SKM-1 treated with dmso at 0.1 percent for 144 hours (cell line): ENCODE measurements at regions not wholly inside any gene's neighbourhood (a gene's known extent, or its start where the extent isn't known, plus 50 kb on each side); places are given as distances from the start of the nearest gene placed in this dataset.
"Not testable (repeated sequence)": the region's sequence is repeated elsewhere in the genome, so short reads cannot be mapped to it uniquely, and the experiment has no call there.

Source experiments
- DNase-seq: peaks from one replicate; lab custom pipeline; 2025; ENCODE audit not compliant: unreplicated experiment; lab: John Stamatoyannopoulos, UW

DNA sequence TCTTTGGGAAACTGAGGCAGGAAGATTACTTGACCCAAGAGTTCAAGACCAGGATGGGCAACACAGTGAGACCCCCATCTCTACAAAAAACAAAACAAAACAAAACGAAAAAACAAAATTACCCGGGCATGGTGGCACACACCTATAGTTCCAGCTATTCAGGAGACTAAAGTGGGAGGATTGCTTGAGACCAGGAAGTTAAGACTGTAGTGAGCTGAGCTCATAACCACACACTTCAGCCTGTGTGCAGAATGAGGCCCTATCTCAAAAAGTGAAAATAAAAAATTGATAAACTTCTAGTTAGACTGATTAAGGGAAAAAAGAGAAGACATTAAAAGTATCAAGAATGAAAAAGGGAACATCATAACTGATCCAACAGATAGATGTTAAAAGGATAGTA, 154.0 kb downstream of the RHOU start:
- DNase-seq: no peak

DNA sequence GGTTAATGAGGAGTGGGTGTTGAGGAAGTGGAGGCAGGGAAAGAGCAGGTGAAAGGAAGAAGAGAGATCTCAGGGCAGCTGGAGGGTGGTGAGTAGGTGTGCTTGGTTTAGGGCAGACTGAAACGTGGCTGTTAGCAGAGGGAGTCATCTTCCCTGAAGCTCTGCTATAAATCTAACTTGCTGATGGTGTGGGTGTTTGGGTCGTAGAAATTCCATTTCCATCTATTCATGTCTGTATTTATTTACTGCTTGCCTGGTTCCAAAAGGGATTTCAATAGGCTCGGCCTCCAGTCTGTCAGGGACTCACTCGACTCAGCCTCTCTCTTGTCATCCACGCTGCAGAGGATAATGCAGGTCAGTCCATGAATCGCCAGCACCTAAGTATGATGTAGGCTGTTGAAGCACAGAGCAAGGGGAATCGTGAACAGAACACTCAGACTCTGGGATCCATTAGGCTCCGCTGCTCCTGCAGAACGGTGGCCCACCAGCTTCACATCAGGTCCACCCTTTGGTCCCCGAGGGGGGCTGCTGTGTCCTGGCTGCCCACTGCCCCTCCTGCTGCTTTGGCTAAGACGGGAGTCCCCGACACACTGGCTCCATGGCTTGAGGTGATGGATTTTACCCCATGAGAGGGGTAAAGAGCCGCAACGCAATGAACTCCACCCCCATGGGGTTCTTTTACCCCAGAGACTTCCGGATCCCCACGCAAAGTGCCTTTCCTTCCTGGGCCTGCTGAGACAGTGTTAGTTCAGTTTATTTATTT, 156.2 kb downstream of the RHOU start:
- DNase-seq: no peak

DNA sequence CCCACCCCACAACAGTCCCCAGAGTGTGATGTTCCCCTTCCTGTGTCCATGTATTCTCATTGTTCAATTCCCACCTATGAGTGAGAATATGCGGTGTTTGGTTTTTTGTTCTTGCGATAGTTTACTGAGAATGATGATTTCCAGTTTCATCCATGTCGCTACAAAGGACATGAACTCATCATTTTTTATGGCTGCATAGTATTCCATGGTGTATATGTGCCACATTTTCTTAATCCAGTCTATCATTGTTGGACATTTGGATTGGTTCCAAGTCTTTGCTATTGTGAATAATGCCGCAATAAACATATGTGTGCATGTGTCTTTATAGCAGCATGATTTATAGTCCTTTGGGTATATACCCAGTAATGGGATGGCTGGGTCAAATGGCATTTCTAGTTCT, 156.9 kb downstream of the RHOU start:
- not testable (repeated sequence) for DNase-seq

DNA sequence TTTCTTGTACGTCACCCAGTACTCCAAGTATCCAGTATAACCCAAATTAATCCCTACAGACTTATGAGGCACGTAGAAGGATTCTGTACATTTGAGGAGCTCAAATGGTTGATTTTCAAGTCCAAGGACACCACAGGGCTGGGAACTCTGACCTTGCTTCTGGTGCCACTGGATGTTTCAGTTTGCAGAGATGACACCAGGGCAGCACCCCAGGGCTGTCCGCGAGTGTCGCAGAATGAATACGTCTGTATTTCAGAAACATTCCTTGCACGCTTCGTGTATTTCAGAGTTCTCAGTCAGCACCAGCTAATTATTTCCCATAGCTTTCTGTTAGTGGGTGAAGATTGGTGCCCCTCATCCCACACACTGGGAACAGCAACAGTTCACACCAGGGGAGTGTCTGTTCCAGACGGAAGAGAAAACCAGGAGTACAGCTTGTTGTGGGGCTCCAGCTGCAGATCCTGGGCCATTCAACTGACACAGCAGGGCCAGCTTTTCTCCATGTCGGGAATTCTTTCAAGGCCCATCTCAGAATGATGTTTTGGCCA, 159.2 kb downstream of the RHOU start:
- no peak for DNase-seq

DNA sequence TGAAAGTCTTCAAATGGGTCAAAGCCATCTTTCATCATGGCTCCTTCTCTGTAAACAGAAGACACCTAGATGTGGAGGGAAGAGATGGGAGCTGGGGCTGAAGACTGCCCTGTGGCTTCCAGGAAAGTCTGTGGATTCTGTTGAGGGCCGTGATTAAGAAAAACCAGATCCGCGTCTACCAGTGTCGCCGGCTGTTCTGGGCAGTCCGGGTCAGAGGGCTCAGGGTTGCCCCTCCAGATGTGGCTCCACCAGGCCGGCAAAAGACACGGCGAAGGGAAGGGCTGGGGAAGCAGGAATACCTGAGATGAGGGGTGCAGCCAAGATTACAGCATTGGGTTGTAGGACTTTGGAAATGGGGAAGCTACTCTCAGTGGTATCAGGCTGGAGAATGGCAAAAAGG, 162.6 kb downstream of the RHOU start:
- no peak for DNase-seq

DNA sequence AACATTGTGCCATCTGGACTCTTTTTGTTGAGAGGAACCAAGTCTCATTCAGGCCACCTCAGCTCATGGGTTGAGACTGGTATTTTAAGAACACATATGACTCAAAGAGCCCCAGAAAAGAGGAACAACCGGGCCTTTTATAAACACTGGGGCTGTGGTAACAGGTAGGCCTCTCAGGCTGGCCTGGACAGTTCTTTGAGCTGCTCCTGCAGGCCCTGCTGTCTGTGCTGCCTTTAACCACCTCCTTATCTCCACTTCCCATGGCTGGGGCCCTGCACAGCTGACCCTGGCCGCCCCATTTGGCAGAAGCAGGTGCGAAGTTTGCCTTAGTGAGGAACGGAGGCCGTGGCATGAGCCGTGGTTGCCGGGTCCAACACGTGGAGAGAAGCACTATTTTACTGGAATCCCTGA, 163.3 kb downstream of the RHOU start:
- peak; percentile 99 for DNase-seq

DNA sequence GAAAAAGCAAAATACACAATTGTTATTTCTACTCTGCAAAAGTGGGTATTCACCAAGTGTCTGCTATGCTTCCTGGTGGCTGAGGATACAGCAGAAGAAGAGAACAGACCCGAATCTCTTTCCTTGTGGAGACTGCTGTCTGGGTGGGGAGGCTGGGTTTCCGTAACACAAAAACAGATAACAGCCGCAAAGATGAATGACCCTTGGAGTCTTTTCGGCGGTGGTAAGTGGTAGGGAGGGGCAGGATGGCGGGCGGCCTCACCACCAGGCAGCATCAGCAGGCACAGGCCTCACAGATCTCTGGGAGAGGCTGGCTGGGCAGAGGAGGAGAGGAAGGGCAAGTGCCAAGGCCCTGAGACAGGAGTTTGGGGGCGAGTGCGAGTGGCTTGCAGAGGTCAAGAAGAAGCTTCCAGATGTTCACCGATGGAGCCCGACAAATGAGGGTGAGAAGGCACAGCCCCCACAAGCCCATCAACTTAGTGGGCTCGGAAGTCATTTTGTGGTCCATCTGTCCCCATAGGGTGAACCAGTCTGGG, 164.2 kb downstream of the RHOU start:
- DNase-seq: no peak

DNA sequence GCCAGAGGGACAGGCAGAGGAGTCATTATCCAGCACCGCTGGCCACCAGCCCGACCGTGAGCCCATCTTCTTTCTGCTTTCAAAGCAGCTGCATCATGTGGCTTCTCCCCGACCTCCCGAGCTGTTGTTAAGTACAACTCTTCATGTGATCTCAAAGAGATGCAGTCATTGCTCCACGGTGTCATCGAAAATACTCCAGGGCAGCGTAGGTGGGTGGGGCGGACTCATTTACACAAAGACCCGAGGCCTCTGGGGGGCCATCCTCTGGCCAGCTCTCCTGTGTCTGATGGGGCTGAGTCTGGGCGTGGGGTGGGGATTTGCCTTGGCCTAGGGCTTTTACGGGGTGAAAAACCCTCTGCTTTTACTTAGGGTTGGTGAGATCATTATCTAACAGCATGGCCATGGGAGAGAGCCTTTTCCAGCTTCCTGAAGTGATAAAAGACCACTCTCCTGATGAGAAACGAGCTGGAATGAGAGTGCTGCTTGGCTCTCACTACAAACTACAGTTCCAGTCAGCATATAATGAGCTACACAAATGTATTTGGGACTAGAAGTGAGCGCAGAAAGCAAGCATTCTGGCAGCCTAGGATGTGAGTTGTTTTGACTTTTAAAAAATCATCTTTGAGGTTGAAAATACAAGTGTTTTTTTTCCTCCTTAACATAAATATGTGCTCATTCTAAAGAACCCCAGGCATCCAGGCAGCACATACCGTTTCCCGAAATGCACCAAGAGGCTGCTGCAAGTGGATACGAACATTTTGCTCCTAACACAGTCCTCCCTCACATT, 165.0 kb downstream of the RHOU start:
- DNase-seq: no peak

DNA sequence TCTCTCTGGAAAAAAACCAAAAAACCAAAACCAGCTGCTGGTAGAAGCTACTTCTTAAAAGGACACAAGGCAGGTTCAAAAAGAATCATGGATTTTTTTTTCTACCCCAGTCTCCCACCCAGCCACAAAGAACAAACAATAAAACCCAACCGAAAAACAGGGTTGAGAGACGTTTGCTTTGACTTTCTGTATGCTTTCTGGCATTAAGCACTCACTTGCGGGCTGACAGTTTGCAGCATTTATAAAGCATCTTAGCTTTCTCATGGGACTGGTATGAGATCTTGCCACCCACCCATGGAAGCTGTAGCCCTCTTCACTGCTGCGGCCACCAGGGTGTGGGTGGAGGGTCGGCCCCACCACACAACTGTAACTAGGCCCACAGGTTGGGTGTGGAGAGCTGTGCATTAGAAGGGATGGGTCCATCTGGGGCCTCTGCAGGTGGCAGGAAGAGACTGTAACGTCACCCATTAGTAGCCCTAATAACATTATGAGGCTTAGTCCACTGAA, 165.7 kb downstream of the RHOU start:
- no peak for DNase-seq

DNA sequence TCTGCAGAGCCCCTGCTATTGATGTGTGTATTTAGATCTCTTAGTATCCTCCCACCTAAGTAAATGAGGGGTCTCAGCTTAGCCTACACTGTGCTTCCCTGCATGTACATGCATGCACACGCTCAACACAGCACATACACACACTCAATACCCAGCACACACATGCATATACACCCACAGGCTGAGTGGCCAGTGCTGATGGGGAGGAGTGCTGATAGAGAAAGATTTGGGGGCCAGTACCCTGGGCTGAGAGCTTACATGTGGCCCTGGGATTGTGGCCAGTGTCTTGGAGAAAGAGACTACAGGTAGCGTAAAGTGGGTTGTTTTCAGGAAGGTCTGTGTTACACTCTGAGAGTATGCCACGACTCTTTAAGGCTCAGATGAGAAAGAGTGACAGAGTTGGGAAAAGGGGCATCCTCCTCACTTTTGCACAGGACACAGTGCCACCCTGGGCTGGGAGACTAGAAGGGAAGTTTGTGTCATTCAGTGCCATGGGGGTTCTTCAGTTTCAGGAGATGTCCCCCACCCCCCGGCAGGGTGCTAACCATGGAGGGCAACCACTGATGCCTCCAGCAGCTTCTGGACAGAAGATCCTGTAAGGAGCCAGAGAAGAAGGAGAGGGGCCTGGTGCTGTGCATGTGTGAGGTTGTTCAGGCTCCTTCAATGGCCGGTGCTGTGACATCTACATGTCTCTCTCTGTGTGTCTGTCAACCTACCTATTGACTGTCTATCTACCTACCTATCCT, 166.8 kb downstream of the RHOU start:
- no peak for DNase-seq

DNA sequence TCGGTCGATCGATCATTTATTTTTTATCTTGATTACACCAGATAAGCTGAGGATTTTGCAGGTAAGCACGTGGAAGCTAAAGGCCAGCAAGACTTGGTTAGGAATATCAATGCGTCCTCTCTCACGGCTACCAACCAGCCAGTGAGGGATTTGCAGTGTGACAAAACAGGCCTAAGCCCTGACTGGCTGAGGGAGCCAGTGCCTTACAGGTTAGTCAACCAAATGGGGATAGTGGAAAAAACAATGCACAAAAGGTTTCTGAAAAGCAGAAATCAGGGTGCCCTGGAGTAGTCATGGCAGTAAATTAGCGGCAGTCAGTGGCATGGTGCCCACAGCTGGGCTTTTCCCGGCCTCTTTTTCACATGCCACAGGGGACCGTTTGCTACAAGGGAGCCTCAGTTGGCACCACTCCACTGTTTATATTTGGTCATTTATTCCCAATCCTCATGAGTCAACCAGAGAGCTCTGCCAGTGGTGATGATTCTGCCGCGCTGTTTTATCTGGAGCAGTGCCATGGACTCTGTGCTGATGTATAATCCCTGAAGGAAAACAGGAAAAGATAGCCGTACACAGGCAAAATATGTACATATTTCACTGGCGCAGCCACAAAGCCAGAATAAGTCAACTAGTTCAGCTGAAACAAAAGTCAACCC, 167.6 kb downstream of the RHOU start:
- no peak for DNase-seq

DNA sequence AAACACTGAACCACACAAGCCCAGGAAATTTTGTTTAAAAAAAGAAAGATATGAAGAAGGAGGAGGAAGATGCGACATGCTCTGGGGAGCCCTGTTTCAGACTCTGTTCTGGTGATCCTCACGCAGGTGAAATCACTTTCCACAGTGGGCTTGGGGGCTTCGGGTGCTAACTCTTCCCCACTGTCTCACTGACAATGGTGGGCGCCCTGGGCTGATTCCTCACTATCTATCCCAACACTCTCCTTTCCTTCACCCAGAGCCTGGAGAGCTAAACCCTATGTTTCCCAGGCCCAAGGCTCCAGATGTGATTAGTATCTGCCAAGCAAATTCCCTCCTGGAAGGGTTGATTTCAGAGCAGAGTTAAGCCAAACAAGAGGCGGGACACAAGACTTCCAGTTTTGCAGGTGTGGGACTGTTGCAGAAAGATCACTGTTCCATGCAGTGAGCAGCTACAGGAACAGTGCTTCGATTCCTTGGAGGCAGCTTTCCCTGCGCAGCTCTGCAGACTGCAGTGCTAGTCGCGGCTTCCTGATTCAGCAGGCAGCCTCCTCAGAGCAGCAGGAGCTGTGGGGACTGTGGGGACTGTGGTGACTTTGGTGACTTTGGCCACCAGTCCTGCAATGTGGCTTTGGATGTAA, 168.3 kb downstream of the RHOU start:
- no peak for DNase-seq

DNA sequence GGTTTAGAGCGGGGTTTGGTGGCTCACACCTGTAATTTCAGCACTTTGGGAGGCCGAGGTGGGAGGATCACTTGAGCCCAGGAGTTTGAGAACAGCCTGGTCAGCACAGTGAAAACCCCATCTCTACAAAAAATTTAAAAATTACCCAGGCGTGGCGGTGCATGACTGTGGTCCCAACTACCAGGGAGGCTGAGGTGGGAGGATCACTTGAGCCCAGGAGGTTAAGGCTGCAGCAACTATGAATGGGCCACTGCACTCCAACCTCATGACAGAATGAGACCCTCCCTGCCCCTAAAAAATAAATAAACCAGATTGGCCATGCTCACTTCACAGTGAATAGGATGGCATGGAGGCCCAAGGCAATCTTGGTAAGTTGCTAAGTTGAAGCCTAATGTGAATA, 168.9 kb downstream of the RHOU start:
- DNase-seq: no peak

DNA sequence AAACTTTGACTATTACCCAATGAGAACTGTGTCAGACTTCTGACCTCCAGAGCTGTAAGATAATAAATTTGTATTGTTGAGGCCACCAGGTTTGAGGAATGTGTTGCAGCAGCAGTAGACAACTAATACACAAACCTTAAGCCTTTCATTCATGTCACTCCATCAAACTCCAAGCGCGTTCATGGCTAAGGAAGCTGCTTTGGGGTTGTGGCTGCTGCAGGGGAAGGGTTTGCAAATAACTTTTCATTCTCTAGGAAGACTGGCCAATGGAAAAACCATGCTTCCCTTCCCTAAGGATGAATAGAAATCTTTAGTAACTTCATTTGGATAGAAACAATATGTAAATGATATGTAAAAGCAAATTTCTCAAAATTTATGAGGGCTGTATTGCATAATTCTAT, 170.4 kb downstream of the RHOU start:
- DNase-seq: no peak

DNA sequence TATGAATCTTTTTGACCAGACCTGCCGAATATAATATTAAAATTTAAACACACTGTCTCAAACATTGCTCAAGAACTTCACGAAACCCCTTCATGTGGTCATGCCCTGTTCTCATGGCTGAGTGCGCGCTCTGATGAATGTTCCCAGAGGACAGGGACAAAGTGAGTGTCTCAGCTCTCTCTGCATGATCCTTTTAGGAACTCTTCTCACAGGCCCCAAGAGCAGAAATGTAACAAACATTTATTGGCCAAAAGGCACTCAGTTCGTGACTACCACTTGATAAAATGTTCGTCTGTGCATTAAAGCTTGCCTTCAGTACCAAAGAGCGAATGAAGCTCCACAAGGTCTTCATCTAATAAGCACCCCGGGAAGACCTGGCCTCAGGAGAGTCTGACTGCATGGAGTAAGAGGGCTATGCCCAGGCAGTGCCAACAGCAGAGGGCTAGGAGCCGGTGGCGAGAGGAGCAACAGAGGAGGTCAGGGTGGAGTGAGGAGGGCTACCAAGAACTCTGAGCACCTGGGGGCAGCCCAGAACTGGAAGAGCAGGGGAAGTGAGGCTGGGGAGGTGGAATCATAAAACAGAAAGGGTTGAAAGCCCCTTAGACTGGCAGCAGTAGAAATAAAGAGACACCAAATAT, 171.1 kb downstream of the RHOU start:
- no peak for DNase-seq

DNA sequence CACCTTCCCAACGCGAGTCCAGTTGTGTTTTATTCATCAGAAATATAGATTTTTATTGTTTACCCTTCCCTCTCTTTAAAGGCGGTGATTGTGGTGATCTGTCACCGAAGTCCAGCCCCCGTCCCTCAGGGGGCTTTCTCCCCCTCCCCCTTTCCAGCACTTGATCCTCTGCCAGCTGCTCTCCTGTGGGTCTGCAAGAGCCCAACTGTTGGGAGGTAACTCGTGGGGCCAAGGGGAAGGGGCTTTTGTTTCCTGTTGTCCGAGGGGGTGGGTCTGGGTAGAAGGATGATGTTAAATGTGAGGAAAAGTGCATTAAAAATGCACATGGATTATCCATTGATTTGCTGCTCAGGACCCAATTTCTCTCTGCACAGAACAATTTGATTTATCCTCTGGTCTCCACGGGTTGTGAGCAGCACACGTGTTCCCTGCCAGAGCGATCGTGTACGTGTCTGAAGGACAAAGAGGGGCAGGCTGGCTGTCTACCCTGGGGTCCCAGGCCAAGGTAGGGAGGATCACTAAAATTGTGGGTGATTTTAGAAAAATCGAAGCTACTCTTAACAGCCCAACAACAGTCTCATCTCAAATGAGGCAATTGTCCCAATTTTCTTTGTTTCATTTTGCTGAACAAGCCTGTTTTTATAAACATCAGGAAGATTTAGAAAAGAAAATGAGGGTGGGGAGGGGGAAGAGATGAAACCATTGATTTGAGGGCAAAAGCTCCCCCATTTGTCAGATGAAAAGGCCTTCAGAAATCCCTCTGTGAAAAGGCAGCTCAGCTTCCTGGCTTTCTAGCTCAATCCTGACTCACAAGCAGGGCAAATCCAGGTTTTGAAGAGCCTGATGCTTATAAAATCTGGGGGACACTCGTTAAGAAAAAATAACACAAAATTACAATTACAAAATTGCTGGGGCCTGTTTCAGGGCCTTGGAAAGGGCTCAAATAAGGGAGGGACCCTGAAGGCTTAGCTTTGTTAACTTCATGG, 176.2 kb downstream of the RHOU start:
- no peak for DNase-seq

DNA sequence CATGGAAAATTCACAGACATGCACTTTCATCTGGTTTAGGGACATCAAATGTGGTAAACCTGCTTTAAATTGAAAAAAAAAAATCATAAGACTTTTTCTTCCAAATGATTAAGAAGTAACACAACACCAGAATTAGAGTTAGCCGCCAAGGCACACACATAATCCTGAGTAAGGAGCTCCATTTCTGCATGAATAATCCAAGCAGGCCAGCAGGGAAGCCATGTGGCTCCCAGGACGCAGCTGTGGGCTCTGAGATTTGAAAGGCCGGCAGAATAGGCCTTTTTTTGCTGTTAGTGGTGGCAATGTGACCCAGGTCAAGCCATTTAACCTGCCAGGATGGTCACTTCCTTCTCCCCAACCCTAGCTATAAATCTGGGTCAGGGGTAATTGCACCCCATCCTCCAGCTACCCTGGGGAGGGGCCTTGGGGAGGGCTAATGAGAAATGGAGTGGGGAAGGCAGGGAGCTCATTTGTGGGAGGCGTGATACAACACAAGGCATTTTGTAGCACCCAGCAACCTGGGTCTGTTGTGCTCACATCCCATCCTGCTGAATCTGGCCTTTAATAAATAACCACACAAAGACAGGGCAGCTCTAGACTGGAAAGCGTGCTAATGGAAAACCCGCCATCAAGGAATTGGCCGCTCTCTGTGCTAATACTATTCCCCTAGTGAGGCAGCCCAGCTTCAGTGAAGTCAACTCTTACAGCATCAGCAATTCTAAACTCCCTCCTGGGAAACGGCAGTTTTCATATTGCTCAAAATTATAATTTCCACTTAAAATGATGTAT, 178.5 kb downstream of the RHOU start:
- no peak for DNase-seq

DNA sequence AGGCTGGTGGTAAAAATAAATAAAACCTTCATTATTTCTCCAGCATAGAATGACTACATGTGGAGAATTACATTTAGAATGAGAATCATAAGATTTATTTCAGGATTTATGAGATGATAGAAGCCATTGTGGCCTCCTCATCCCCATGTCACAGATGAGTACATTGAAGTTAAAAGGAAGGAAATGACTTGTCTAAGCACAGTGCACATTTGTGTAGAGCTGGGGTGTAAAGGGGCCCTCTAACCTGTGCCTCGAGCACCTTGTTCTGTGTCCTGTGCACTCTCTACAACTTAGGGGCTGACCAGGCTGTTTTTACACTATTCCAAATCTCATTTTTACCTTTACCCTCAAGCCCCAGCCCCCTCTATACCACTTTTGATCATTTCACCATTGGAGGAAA, 179.4 kb downstream of the RHOU start:
- DNase-seq: no peak
